ENCODE measurements at regions not wholly inside any gene's neighbourhood (a gene's known extent, or its start where the extent isn't known, plus 50 kb on each side); places are given as distances from the start of the nearest gene placed in this dataset.

DNA sequence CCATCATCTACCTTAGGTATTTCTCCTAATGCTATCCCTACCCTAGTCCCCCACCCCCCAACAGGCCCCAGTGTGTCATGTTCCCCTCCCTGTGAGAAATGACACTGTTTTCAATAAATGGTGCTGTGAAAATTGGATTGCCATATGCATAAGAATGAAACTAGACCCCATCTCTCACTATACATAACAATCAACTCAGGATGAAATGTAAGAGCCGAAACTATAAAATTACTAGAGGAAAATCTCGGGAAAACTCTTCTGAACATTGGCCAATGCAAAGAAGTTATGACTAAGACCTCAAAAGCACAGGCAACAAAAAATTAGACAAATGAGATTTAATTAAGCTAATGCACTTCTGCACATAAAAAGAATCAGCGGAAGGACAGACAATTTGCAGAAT, 138.2 kb downstream of the SUCLA2 start:
- TF ChIP-seq GATA2 (IDR thresholded peaks at IDR 0.05; ENCODE audit: low read depth, low read length) (no peak), GATA3 (IDR thresholded peaks at IDR 0.05; ENCODE audit: low read depth, low read length) (no peak)
